GM18909 (cell line): ENCODE measurements at regions not wholly inside any gene's neighbourhood (a gene's known extent, or its start where the extent isn't known, plus 50 kb on each side); places are given as distances from the start of the nearest gene placed in this dataset.
"Not testable (repeated sequence)": the region's sequence is repeated elsewhere in the genome, so short reads cannot be mapped to it uniquely, and the experiment has no call there.

ENCODE experiments used
- ATAC-seq: cut with Tn5 transposase; IDR thresholded peaks from one replicate; pipeline ENCODE4 v1.9.1; 2021; ENCODE audit warnings: mild to moderate bottlenecking; ENCODE audit not compliant: unreplicated experiment, poor library complexity

GRCh38 chr16:54985156-54985555 lies 54.5 kb downstream of the IRX5 start:
- ATAC-seq, result no peak

GRCh38 chr16:54985668-54986067 lies 55.0 kb downstream of the IRX5 start:
- ATAC-seq, result no peak

- ATAC-seq, result no peak
Observed at GRCh38 chr16:54986409-54986808, 55.7 kb downstream of the IRX5 start.

- ATAC-seq, result no peak
Observed at GRCh38 chr16:54987081-54987480, 56.4 kb downstream of the IRX5 start.

- no peak for ATAC-seq
Observed at GRCh38 chr16:54991525-54991924, 60.9 kb downstream of the IRX5 start.

- ATAC-seq, result not testable (repeated sequence)
Observed at GRCh38 chr16:54991946-54992345, 61.3 kb downstream of the IRX5 start.

GRCh38 chr16:54993106-54993895 lies 62.6 kb downstream of the IRX5 start:
- ATAC-seq, result no peak

GRCh38 chr16:54996186-54996585 lies 65.5 kb downstream of the IRX5 start:
- ATAC-seq, result no peak

GRCh38 chr16:54998834-54999233 lies 68.2 kb downstream of the IRX5 start:
- no peak for ATAC-seq

- ATAC-seq, result no peak
Observed at GRCh38 chr16:54999481-54999880, 68.8 kb downstream of the IRX5 start.

GRCh38 chr16:55000595-55000994 lies 69.9 kb downstream of the IRX5 start:
- no peak for ATAC-seq

GRCh38 chr16:55001931-55002330 lies 71.3 kb downstream of the IRX5 start:
- no peak for ATAC-seq

GRCh38 chr16:55002419-55002818 lies 71.8 kb downstream of the IRX5 start:
- ATAC-seq, result no peak

- ATAC-seq, result no peak
Observed at GRCh38 chr16:55003306-55003705, 72.6 kb downstream of the IRX5 start.

- no peak for ATAC-seq
Observed at GRCh38 chr16:55003916-55004315, 73.3 kb downstream of the IRX5 start.

- no peak for ATAC-seq
Observed at GRCh38 chr16:55007504-55007903, 76.8 kb downstream of the IRX5 start.

- no peak for ATAC-seq
Observed at GRCh38 chr16:55008836-55009510, 78.3 kb downstream of the IRX5 start.

- no peak for ATAC-seq
Observed at GRCh38 chr16:55009581-55009980, 78.9 kb downstream of the IRX5 start.

- ATAC-seq, result no peak
Observed at GRCh38 chr16:55010492-55011160, 80.0 kb downstream of the IRX5 start.

- ATAC-seq, result no peak
Observed at GRCh38 chr16:55012362-55012761, 81.7 kb downstream of the IRX5 start.

- ATAC-seq, result no peak
Observed at GRCh38 chr16:55012793-55013192, 82.1 kb downstream of the IRX5 start.
